ENCODE measurements at regions not wholly inside any gene's neighbourhood (a gene's known extent, or its start where the extent isn't known, plus 50 kb on each side); places are given as distances from the start of the nearest gene placed in this dataset.
"Not testable (repeated sequence)": the region's sequence is repeated elsewhere in the genome, so short reads cannot be mapped to it uniquely, and the experiment has no call there.

DNA sequence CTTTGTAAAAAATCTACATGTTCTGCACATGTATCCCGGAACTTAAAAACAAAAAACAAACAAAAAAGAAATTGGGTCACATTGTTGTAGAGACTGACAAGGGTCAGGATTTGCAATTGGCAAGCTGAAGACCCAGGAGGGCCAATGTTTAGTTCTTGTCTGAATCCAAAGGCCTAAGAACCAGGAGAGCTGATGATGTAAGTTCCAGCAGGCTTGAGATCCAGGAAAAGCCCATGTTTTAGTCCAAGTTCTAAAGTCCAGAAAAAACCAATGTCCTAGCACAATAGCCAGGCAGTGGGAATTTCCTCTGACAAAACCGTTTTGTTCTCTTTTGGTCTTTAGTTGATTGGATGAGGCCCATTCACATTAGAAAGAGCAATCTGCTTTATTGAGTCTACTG lies 244.9 kb downstream of the DMAC1 start:
- no peak overlapping the region for H3K4me2 ChIP-seq (ENCODE audit: low read length)
- no peaks in the 10 kb centered on the region for H3F3A ChIP-seq (ENCODE audit: insufficient read depth, low read length)
- no peak for TF ChIP-seq EZH2 (IDR thresholded peaks at IDR 0.05; ENCODE audit: borderline replicate concordance, low read length)
- TF ChIP-seq, protein P1, sequence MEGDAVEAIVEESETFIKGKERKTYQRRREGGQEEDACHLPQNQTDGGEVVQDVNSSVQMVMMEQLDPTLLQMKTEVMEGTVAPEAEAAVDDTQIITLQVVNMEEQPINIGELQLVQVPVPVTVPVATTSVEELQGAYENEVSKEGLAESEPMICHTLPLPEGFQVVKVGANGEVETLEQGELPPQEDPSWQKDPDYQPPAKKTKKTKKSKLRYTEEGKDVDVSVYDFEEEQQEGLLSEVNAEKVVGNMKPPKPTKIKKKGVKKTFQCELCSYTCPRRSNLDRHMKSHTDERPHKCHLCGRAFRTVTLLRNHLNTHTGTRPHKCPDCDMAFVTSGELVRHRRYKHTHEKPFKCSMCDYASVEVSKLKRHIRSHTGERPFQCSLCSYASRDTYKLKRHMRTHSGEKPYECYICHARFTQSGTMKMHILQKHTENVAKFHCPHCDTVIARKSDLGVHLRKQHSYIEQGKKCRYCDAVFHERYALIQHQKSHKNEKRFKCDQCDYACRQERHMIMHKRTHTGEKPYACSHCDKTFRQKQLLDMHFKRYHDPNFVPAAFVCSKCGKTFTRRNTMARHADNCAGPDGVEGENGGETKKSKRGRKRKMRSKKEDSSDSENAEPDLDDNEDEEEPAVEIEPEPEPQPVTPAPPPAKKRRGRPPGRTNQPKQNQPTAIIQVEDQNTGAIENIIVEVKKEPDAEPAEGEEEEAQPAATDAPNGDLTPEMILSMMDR (IDR thresholded peaks at IDR 0.05; ENCODE audit: low read length): no peak
- no peak overlapping the region for H2AFZ ChIP-seq (ENCODE audit: low read length)
- H3K9me3 ChIP-seq (ENCODE audit: low read length): no peaks in the 10 kb centered on the region
- H3K4me3 ChIP-seq (ENCODE audit: low read depth, low read length, poor library complexity, severe bottlenecking): no peak overlapping the region
- no peaks in the 10 kb centered on the region for H4K20me1 ChIP-seq (ENCODE audit: insufficient read depth, low read length)
- H3K9me2 ChIP-seq (ENCODE audit: low read depth, low read length): no peaks in the 10 kb centered on the region
- H3K27ac ChIP-seq (ENCODE audit: low read depth, low read length, poor library complexity, severe bottlenecking): no peak overlapping the region
- H3K36me3 ChIP-seq (ENCODE audit: insufficient read depth, low read length): no peaks in the 10 kb centered on the region
- no peaks in the 10 kb centered on the region for H3K79me2 ChIP-seq (ENCODE audit: insufficient read depth, low read length)
- no peaks in the 10 kb centered on the region for H3K4me1 ChIP-seq (ENCODE audit: insufficient read depth, low read length, severe bottlenecking)
- H3K27me3 ChIP-seq (ENCODE audit: insufficient read depth, low read length): no peaks in the 10 kb centered on the region
- H3K9ac ChIP-seq (ENCODE audit: low read length): no peak overlapping the region

DNA sequence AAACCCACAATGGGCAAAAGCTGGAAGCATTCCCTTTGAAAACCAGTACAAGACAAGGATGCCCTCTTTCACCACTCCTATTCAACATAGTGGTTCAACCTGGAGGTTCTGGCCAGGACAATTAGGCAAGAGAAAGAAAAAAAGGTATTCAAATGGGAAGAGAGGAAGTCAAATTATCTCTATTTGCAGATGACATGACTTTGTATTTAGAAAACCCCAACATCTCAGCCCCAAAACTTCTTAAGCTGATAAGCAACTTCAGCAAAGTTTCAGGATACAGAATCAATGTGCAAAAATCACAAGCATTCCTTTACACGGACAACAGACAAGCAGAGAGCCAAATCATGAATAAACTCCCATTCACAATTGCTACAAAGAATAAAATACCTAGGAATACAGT lies 246.9 kb downstream of the DMAC1 start:
- not testable (repeated sequence) for H3K27ac ChIP-seq (ENCODE audit: low read depth, low read length, poor library complexity, severe bottlenecking); H4K20me1 ChIP-seq (ENCODE audit: insufficient read depth, low read length); H3K36me3 ChIP-seq (ENCODE audit: insufficient read depth, low read length); H3K4me1 ChIP-seq (ENCODE audit: insufficient read depth, low read length, severe bottlenecking); H3K27me3 ChIP-seq (ENCODE audit: insufficient read depth, low read length); H3K4me3 ChIP-seq (ENCODE audit: low read depth, low read length, poor library complexity, severe bottlenecking); H2AFZ ChIP-seq (ENCODE audit: low read length); H3K9ac ChIP-seq (ENCODE audit: low read length); H3K4me2 ChIP-seq (ENCODE audit: low read length); H3F3A ChIP-seq (ENCODE audit: insufficient read depth, low read length); H3K9me2 ChIP-seq (ENCODE audit: low read depth, low read length); H3K79me2 ChIP-seq (ENCODE audit: insufficient read depth, low read length); H3K9me3 ChIP-seq (ENCODE audit: low read length)

DNA sequence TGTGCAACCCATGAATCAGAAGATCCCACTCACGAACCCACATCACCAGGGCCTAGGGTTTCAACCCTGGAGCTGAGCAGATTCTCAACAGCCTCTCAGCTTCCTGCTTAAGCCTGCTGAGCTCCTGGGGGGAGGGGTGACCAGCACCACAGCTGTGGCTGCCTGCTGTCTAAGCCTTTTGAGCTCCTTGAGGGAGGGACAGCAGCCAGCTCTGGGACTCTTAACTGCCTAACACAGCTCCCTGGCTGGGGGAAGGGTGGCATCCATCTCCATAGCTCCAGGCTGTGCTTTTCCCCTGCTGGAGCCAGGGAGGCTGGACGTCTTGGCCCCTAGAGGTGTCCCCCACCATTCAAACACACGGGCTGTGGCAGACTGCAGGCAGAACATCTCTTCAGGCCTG lies 250.3 kb downstream of the DMAC1 start:
- TF ChIP-seq EZH2 (IDR thresholded peaks at IDR 0.05; ENCODE audit: borderline replicate concordance, low read length): no peak
- TF ChIP-seq, protein P1 (IDR thresholded peaks at IDR 0.05; ENCODE audit: low read length): no peak
- no peaks in the 10 kb centered on the region for H3K79me2 ChIP-seq (ENCODE audit: insufficient read depth, low read length)
- no peak overlapping the region for H3K9ac ChIP-seq (ENCODE audit: low read length)
- H3K27ac ChIP-seq (ENCODE audit: low read depth, low read length, poor library complexity, severe bottlenecking): no peak overlapping the region
- no peaks in the 10 kb centered on the region; the same call in 1 of the 2 replicates for H3K27me3 ChIP-seq (ENCODE audit: insufficient read depth, low read length)
- no peaks in the 10 kb centered on the region for H3F3A ChIP-seq (ENCODE audit: insufficient read depth, low read length)
- no peaks in the 10 kb centered on the region for H3K4me1 ChIP-seq (ENCODE audit: insufficient read depth, low read length, severe bottlenecking)
- no peaks in the 10 kb centered on the region for H4K20me1 ChIP-seq (ENCODE audit: insufficient read depth, low read length)
- H3K4me2 ChIP-seq (ENCODE audit: low read length): no peak overlapping the region
- no peaks in the 10 kb centered on the region for H3K9me3 ChIP-seq (ENCODE audit: low read length)
- H3K9me2 ChIP-seq (ENCODE audit: low read depth, low read length): no peaks in the 10 kb centered on the region
- no peak overlapping the region for H2AFZ ChIP-seq (ENCODE audit: low read length)
- no peaks in the 10 kb centered on the region for H3K36me3 ChIP-seq (ENCODE audit: insufficient read depth, low read length)
- no peak overlapping the region for H3K4me3 ChIP-seq (ENCODE audit: low read depth, low read length, poor library complexity, severe bottlenecking)

- H3K79me2 ChIP-seq (ENCODE audit: insufficient read depth, low read length): no peaks in the 10 kb centered on the region
- no peaks in the 10 kb centered on the region for H3K4me1 ChIP-seq (ENCODE audit: insufficient read depth, low read length, severe bottlenecking)
- H3K9ac ChIP-seq (ENCODE audit: low read length): no peak overlapping the region
- no peaks in the 10 kb centered on the region for H3K9me2 ChIP-seq (ENCODE audit: low read depth, low read length)
- no peak overlapping the region for H3K4me3 ChIP-seq (ENCODE audit: low read depth, low read length, poor library complexity, severe bottlenecking)
- H3F3A ChIP-seq (ENCODE audit: insufficient read depth, low read length): no peaks in the 10 kb centered on the region
- H3K4me2 ChIP-seq (ENCODE audit: low read length): no peak overlapping the region
- no peaks in the 10 kb centered on the region for H3K9me3 ChIP-seq (ENCODE audit: low read length)
- no peaks in the 10 kb centered on the region for H3K36me3 ChIP-seq (ENCODE audit: insufficient read depth, low read length)
- H2AFZ ChIP-seq (ENCODE audit: low read length): no peak overlapping the region
- H3K27ac ChIP-seq (ENCODE audit: low read depth, low read length, poor library complexity, severe bottlenecking): no peak overlapping the region
- H3K27me3 ChIP-seq (ENCODE audit: insufficient read depth, low read length): no peaks in the 10 kb centered on the region; the same call in 1 of the 2 replicates
- H4K20me1 ChIP-seq (ENCODE audit: insufficient read depth, low read length): no peaks in the 10 kb centered on the region
- TF ChIP-seq EZH2 (IDR thresholded peaks at IDR 0.05; ENCODE audit: borderline replicate concordance, low read length): no peak
These were observed 253.3 kb downstream of the DMAC1 start for GRCh38 chr9:7546261-7546660.
